PC-9 (cell line): ENCODE measurements at regions not wholly inside any gene's neighbourhood (a gene's known extent, or its start where the extent isn't known, plus 50 kb on each side); places are given as distances from the start of the nearest gene placed in this dataset.

Experiments used
- CTCF ChIP-seq: fragments of 200-600 bp; sonication (generic); conservative IDR thresholded peaks from 2 replicates; pipeline ENCODE4 v1.6.1; 2017; ENCODE audit warnings: mixed run types, antibody characterized with exemption, mild to moderate bottlenecking, moderate library complexity
- EZH2 ChIP-seq: fragments of 200-600 bp; sonication (generic); IDR thresholded peaks from 2 replicates; pipeline ENCODE4 v1.8.0; 2017; ENCODE audit warnings: antibody characterized with exemption, low read depth

DNA sequence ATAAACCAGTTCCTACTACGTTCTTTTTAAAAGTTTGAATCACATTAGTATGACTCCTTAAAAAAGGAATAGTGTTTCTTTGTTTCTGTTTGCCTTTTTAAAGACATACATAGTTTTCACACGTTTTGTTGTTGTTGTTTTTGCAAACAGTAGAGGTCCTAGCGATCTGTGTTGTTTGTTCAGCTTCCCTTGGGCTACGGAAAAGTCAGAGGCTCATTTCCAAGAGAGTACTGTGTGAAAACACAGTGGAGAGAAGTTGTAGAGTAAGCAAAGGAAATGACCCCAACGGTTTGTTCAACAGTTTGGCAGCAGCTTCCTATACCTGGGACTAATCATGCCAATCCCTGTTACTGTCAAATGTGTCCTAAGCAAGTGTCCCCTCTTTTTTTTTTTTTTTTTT lies 87.1 kb upstream of the STEAP1 start:
- TF ChIP-seq CTCF (no peak), EZH2 (no peak)
